ENCODE measurements at regions not wholly inside any gene's neighbourhood (a gene's known extent, or its start where the extent isn't known, plus 50 kb on each side); places are given as distances from the start of the nearest gene placed in this dataset.

DNA sequence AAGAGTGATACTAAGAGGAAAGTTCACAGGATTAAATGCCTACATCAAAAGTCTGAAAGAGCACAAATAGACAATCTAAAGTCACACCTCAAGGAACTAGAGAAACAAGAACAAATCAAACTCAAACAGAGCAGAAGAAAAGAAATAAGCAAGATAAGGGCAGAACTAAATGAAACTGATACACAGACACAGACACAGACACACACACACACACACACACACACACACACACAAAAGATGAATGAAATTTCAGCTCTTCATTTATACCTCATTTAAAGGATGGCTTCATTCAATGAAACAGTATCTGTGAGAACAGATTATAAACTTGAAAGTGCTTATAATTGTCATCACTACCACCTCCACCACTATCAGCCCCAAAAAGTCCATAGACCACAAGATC lies 428.9 kb downstream of the MBD2 start:
- H2AFZ ChIP-seq (ENCODE audit: low read length) = no peak overlapping the region
- H3K79me2 ChIP-seq (ENCODE audit: insufficient read depth, low read length) = no peaks in the 10 kb centered on the region
- TF ChIP-seq, protein P1, sequence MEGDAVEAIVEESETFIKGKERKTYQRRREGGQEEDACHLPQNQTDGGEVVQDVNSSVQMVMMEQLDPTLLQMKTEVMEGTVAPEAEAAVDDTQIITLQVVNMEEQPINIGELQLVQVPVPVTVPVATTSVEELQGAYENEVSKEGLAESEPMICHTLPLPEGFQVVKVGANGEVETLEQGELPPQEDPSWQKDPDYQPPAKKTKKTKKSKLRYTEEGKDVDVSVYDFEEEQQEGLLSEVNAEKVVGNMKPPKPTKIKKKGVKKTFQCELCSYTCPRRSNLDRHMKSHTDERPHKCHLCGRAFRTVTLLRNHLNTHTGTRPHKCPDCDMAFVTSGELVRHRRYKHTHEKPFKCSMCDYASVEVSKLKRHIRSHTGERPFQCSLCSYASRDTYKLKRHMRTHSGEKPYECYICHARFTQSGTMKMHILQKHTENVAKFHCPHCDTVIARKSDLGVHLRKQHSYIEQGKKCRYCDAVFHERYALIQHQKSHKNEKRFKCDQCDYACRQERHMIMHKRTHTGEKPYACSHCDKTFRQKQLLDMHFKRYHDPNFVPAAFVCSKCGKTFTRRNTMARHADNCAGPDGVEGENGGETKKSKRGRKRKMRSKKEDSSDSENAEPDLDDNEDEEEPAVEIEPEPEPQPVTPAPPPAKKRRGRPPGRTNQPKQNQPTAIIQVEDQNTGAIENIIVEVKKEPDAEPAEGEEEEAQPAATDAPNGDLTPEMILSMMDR (conservative IDR thresholded peaks at IDR 0.05) = no peak
- H3K27ac ChIP-seq (ENCODE audit: insufficient read length, low read depth, low read length) = no peak overlapping the region
- H3K79me1 ChIP-seq (ENCODE audit: insufficient read depth, low read depth, low read length, poor library complexity, severe bottlenecking) = no peaks in the 10 kb centered on the region
- no peak overlapping the region for H3K4ac ChIP-seq (ENCODE audit: low read depth, low read length)
- no peak overlapping the region for H4K91ac ChIP-seq (ENCODE audit: insufficient read length, low read depth, low read length)
- no peak overlapping the region for H2BK120ac ChIP-seq (ENCODE audit: low read depth, low read length, poor library complexity, severe bottlenecking)
- H3K23ac ChIP-seq (ENCODE audit: insufficient read length, low read depth, low read length) = no peak overlapping the region
- no peak overlapping the region for H2BK5ac ChIP-seq (ENCODE audit: insufficient read length, low read length)
- no peaks in the 10 kb centered on the region for H4K20me1 ChIP-seq (ENCODE audit: control insufficient read depth, insufficient read depth, insufficient read length)
- no peak overlapping the region for H3T11ph ChIP-seq (ENCODE audit: low read length)
- H3K27ac Mint-ChIP-seq = no peak overlapping the region
- no peak overlapping the region for H3K9ac ChIP-seq (ENCODE audit: extremely low read depth, insufficient read length, low read length)
- H3K27me3 Mint-ChIP-seq (ENCODE audit: low read depth) = no peaks in the 10 kb centered on the region
- no peak overlapping the region for H2AK5ac ChIP-seq (ENCODE audit: insufficient read length, low read length)
- no peaks in the 10 kb centered on the region; a peak in 1 of 7 replicates for H3K36me3 Mint-ChIP-seq (ENCODE audit: insufficient read depth in 1 of 3, low read depth in 3 of 3)
- no peak overlapping the region for H3K4me2 ChIP-seq (ENCODE audit: insufficient read depth, insufficient read length, low read length)
- H3K4me1 ChIP-seq (ENCODE audit: insufficient read depth, low read length) = no peaks in the 10 kb centered on the region
- no peaks in the 10 kb centered on the region for H3K27me3 ChIP-seq (ENCODE audit: insufficient read depth, low read length)
- H3K18ac ChIP-seq (ENCODE audit: insufficient read length, low read depth, low read length) = no peak overlapping the region
- no peak overlapping the region for H4K8ac ChIP-seq (replicated peaks; ENCODE audit: insufficient read length, low read depth, low read length)
- no peak overlapping the region for H3K4me3 Mint-ChIP-seq
- no peaks in the 10 kb centered on the region for H3K9me3 Mint-ChIP-seq
- no peaks in the 10 kb centered on the region for H3K9me3 ChIP-seq (ENCODE audit: control insufficient read depth, low read depth, low read length)
- DNase-seq = no peak
- no peak overlapping the region for H2BK15ac ChIP-seq (ENCODE audit: low read depth, low read length)
- H3K4me1 Mint-ChIP-seq = peaks cover 0 to 3% of the 10 kb centered on the region in 2 experiments; a peak in 2 of 4 replicates
- H3K14ac ChIP-seq (ENCODE audit: insufficient read depth, low read length) = no peak overlapping the region
- H2BK12ac ChIP-seq (ENCODE audit: insufficient read length, low read depth, low read length) = no peak overlapping the region
- H4K5ac ChIP-seq (ENCODE audit: insufficient read length, low read depth, low read length) = no peak overlapping the region
- no peak overlapping the region for H2BK20ac ChIP-seq (ENCODE audit: low read depth, low read length, poor library complexity, severe bottlenecking)
- no peaks in the 10 kb centered on the region for H3K23me2 ChIP-seq (ENCODE audit: insufficient read length, low read depth, low read length, poor library complexity, severe bottlenecking)
- H3K56ac ChIP-seq (ENCODE audit: insufficient read length, low read depth, low read length) = no peak overlapping the region

Measured in H9 (cell line).